ENCODE measurements at regions not wholly inside any gene's neighbourhood (a gene's known extent, or its start where the extent isn't known, plus 50 kb on each side); places are given as distances from the start of the nearest gene placed in this dataset.

DNA sequence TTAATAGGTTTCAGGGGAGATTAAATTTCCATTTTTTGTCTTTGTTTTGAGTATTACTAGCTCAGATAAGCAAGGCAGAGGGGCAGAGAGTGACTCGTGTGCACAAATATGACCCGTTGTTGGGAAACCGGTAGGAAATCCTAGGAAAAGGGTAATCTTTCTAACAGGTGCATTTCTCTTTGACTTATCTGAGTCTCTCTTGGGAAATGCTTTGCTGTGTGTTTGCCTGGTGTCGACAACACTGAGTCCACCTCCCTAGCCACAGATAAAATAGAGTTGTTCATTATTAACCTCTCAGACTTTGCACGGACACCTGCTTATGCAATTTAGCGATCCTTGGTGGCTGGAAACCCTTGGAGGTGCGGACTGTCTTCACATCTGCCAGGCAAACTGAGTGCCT, 164.2 kb downstream of the FGF1 start (continued):
- TF ChIP-seq ARNTL (CRISPR knock-in tag; IDR thresholded peaks at IDR 0.05) (no peak), MYC (CRISPR knock-in tag; IDR thresholded peaks at IDR 0.05; ENCODE audit: borderline replicate concordance) (no peak), ZNF260 (CRISPR knock-in tag; IDR thresholded peaks at IDR 0.05; ENCODE audit: borderline replicate concordance, low read depth) (no peak), RAD51 (IDR thresholded peaks at IDR 0.05; ENCODE audit: borderline replicate concordance) (no peak), BATF2 (CRISPR knock-in tag; IDR thresholded peaks at IDR 0.05) (no peak), ASH2L (IDR thresholded peaks at IDR 0.05; ENCODE audit: insufficient read length, low read depth, low read length) (no peak), ZNF234 (CRISPR knock-in tag; conservative IDR thresholded peaks at IDR 0.05) (no peak), ZNF33A (CRISPR knock-in tag; IDR thresholded peaks at IDR 0.05; ENCODE audit: borderline replicate concordance) (no peak), ERF (CRISPR knock-in tag; IDR thresholded peaks at IDR 0.05) (no peak), ZNF761 (CRISPR knock-in tag; conservative IDR thresholded peaks at IDR 0.05) (0 out of 2 replicates have a peak, but pooled peaks have one; percentile 22), STAT6 (CRISPR knock-in tag; IDR thresholded peaks at IDR 0.05; ENCODE audit: borderline replicate concordance) (no peak), CBX5 (CRISPR knock-in tag; IDR thresholded peaks at IDR 0.05; ENCODE audit: borderline replicate concordance) (peak; percentile 47; the same call in 1 of the 2 replicates), ZNF230 (CRISPR knock-in tag; IDR thresholded peaks at IDR 0.05) (no peak), ZNF616 (CRISPR knock-in tag; IDR thresholded peaks at IDR 0.05; ENCODE audit: low read depth) (no peak), IRX3 (CRISPR knock-in tag; IDR thresholded peaks at IDR 0.05; ENCODE audit: borderline replicate concordance, low read depth) (no peak), CREB1 (IDR thresholded peaks at IDR 0.05) (no peak), CREB1 (CRISPR knock-in tag; IDR thresholded peaks at IDR 0.05) (no peak), HMGXB3 (CRISPR knock-in tag; IDR thresholded peaks at IDR 0.05; ENCODE audit: borderline replicate concordance) (no peak), ZNF543 (CRISPR knock-in tag; IDR thresholded peaks at IDR 0.05) (0 out of 2 replicates have a peak, but pooled peaks have one; percentile 22)
- TF ChIP-seq, protein P1, sequence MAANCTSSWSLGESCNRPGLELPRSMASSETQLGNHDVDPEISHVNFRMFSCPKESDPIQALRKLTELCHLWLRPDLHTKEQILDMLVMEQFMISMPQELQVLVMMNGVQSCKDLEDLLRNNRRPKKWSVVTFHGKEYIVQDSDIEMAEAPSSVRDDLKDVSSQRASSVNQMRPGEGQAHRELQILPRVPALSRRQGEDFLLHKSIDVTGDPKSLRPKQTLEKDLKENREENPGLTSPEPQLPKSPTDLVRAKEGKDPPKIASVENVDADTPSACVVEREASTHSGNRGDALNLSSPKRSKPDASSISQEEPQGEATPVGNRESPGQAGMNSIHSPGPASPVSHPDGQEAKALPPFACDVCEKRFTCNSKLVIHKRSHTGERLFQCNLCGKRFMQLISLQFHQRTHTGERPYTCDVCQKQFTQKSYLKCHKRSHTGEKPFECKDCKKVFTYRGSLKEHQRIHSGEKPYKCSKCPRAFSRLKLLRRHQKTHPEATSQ (CRISPR knock-in tag; IDR thresholded peaks at IDR 0.05; ENCODE audit: borderline replicate concordance), result no peak
- TF ChIP-seq, protein P2, sequence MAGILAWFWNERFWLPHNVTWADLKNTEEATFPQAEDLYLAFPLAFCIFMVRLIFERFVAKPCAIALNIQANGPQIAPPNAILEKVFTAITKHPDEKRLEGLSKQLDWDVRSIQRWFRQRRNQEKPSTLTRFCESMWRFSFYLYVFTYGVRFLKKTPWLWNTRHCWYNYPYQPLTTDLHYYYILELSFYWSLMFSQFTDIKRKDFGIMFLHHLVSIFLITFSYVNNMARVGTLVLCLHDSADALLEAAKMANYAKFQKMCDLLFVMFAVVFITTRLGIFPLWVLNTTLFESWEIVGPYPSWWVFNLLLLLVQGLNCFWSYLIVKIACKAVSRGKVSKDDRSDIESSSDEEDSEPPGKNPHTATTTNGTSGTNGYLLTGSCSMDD (CRISPR knock-in tag; IDR thresholded peaks at IDR 0.05), result no peak
